ENCODE measurements at regions not wholly inside any gene's neighbourhood (a gene's known extent, or its start where the extent isn't known, plus 50 kb on each side); places are given as distances from the start of the nearest gene placed in this dataset.

GRCh38 chr2:136392897-136393505 is 275.1 kb upstream of the CXCR4 start:
- Histone ChIP-seq H3F3A (ENCODE audit: insufficient read depth, low read length) (no peaks in the 10 kb centered on the region), H3K4me2 (ENCODE audit: low read length) (no peak overlapping the region), H4K20me1 (ENCODE audit: insufficient read depth, low read length) (no peaks in the 10 kb centered on the region), H3K36me3 (ENCODE audit: insufficient read depth, low read length) (no peaks in the 10 kb centered on the region), H3K27ac (ENCODE audit: low read depth, low read length, poor library complexity, severe bottlenecking) (no peak overlapping the region), H2AFZ (ENCODE audit: low read length) (no peak overlapping the region), H3K4me1 (ENCODE audit: insufficient read depth, low read length, severe bottlenecking) (peaks cover 35% of the 10 kb centered on the region), H3K9me3 (ENCODE audit: low read length) (no peaks in the 10 kb centered on the region), H3K27me3 (ENCODE audit: insufficient read depth, low read length) (no peaks in the 10 kb centered on the region), H3K9me2 (ENCODE audit: low read depth, low read length) (no peaks in the 10 kb centered on the region), H3K4me3 (ENCODE audit: low read depth, low read length, poor library complexity, severe bottlenecking) (no peak overlapping the region), H3K9ac (ENCODE audit: low read length) (no peak overlapping the region), H3K79me2 (ENCODE audit: insufficient read depth, low read length) (no peaks in the 10 kb centered on the region)
- TF ChIP-seq EZH2 (IDR thresholded peaks at IDR 0.05; ENCODE audit: borderline replicate concordance, low read length) (no peak), CTCF (IDR thresholded peaks at IDR 0.05; ENCODE audit: low read length) (no peak)

- Histone ChIP-seq H3K4me1 (ENCODE audit: insufficient read depth, low read length, severe bottlenecking) (peaks cover 38% of the 10 kb centered on the region), H3K36me3 (ENCODE audit: insufficient read depth, low read length) (no peaks in the 10 kb centered on the region), H3K9me3 (ENCODE audit: low read length) (no peaks in the 10 kb centered on the region), H3K27me3 (ENCODE audit: insufficient read depth, low read length) (no peaks in the 10 kb centered on the region), H3K9me2 (ENCODE audit: low read depth, low read length) (no peaks in the 10 kb centered on the region), H3K4me2 (ENCODE audit: low read length) (peak overlapping the region; percentile 57), H3K9ac (ENCODE audit: low read length) (no peak overlapping the region; the same call in 1 of the 2 replicates), H2AFZ (ENCODE audit: low read length) (peak overlapping the region; percentile 87), H3K79me2 (ENCODE audit: insufficient read depth, low read length) (no peaks in the 10 kb centered on the region), H3K4me3 (ENCODE audit: low read depth, low read length, poor library complexity, severe bottlenecking) (peak overlapping the region; percentile 16), H3K27ac (ENCODE audit: low read depth, low read length, poor library complexity, severe bottlenecking) (peak overlapping the region; percentile 14), H4K20me1 (ENCODE audit: insufficient read depth, low read length) (no peaks in the 10 kb centered on the region), H3F3A (ENCODE audit: insufficient read depth, low read length) (no peaks in the 10 kb centered on the region)
- TF ChIP-seq EZH2 (IDR thresholded peaks at IDR 0.05; ENCODE audit: borderline replicate concordance, low read length): no peak
- no peak for TF ChIP-seq CTCF (IDR thresholded peaks at IDR 0.05; ENCODE audit: low read length)
Observed at GRCh38 chr2:136389809-136390208, 271.9 kb upstream of the CXCR4 start.

GRCh38 chr2:136386046-136386445 is 268.1 kb upstream of the CXCR4 start:
- H3K9me2 ChIP-seq (ENCODE audit: low read depth, low read length): no peaks in the 10 kb centered on the region
- H3K36me3 ChIP-seq (ENCODE audit: insufficient read depth, low read length): no peaks in the 10 kb centered on the region
- no peak overlapping the region for H2AFZ ChIP-seq (ENCODE audit: low read length)
- H3K4me3 ChIP-seq (ENCODE audit: low read depth, low read length, poor library complexity, severe bottlenecking): no peak overlapping the region
- no peaks in the 10 kb centered on the region for H4K20me1 ChIP-seq (ENCODE audit: insufficient read depth, low read length)
- no peak overlapping the region for H3K9ac ChIP-seq (ENCODE audit: low read length)
- H3K9me3 ChIP-seq (ENCODE audit: low read length): no peaks in the 10 kb centered on the region
- no peak overlapping the region for H3K27ac ChIP-seq (ENCODE audit: low read depth, low read length, poor library complexity, severe bottlenecking)
- H3K27me3 ChIP-seq (ENCODE audit: insufficient read depth, low read length): no peaks in the 10 kb centered on the region
- H3F3A ChIP-seq (ENCODE audit: insufficient read depth, low read length): 0 out of 2 replicates have a peak, but pooled peaks cover 3% of the 10 kb centered on the region
- TF ChIP-seq EZH2 (IDR thresholded peaks at IDR 0.05; ENCODE audit: borderline replicate concordance, low read length) (no peak), CTCF (IDR thresholded peaks at IDR 0.05; ENCODE audit: low read length) (no peak)
- H3K4me2 ChIP-seq (ENCODE audit: low read length): no peak overlapping the region
- H3K79me2 ChIP-seq (ENCODE audit: insufficient read depth, low read length): no peaks in the 10 kb centered on the region
- peaks cover 61% of the 10 kb centered on the region for H3K4me1 ChIP-seq (ENCODE audit: insufficient read depth, low read length, severe bottlenecking)
